K562 (cell line): ENCODE measurements at regions not wholly inside any gene's neighbourhood (a gene's known extent, or its start where the extent isn't known, plus 50 kb on each side); places are given as distances from the start of the nearest gene placed in this dataset.

Experiments
- CHD7 ChIP-seq: fragments of 200-600 bp; sonication (generic); IDR thresholded peaks from one replicate; pipeline ENCODE4 v1.6.1; 2012; ENCODE audit warnings: mild to moderate bottlenecking, low read depth, low read length, inconsistent platforms
- ERF ChIP-seq: fragments of 450-650 bp; formaldehyde crosslinking; IDR thresholded peaks from 2 replicates; pipeline ENCODE4 v1.4.0; 2020; ENCODE audit warnings: mild to moderate bottlenecking, mixed read lengths
- ESRRA ChIP-seq: fragments of 450-650 bp; IDR thresholded peaks from 2 replicates; pipeline ENCODE4 v1.6.1; 2014; ENCODE audit warnings: low read depth, mild to moderate bottlenecking, moderate library complexity, borderline replicate concordance
- KAT7 ChIP-seq: sonication (generic); formaldehyde crosslinking; IDR thresholded peaks from 2 replicates; pipeline ENCODE4 v1.8.0; 2022; ENCODE audit warnings: missing genetic modification reagents, mild to moderate bottlenecking, borderline replicate concordance
- MEIS2 ChIP-seq: fragments of 450-650 bp; IDR thresholded peaks from 2 replicates; pipeline ENCODE4 v1.6.1; 2014; ENCODE audit warnings: mild to moderate bottlenecking; ENCODE audit not compliant: partially characterized antibody
- MITF ChIP-seq: IDR thresholded peaks from 2 replicates; pipeline ENCODE4 v1.6.1; 2014; ENCODE audit warnings: antibody characterized with exemption
- MTA1 ChIP-seq: fragments of 450-650 bp; IDR thresholded peaks from 2 replicates; pipeline ENCODE4 v1.6.1; 2017; ENCODE audit warnings: borderline replicate concordance
- NR2C2 ChIP-seq, 2 experiments: fragments of 200-800 bp in 1 of 2; sonication (Bioruptor generic) in 1 of 2; sonication (generic) in 1 of 2; formaldehyde crosslinking in 1 of 2; IDR thresholded peaks; 2 replicates each; pipeline versions ENCODE4 v1.6.1 to v1.8.0; 2016 to 2022; ENCODE audit warnings: mild to moderate bottlenecking in 1 of 2, missing compliant biosample characterization in 1 of 2, missing genetic modification characterization in 1 of 2, missing genetic modification reagents in 1 of 2
- PHF8 ChIP-seq: fragments of 200-600 bp; sonication (generic); IDR thresholded peaks from 2 replicates; pipeline ENCODE4 v1.6.1; 2012; ENCODE audit warnings: mixed run types, mild to moderate bottlenecking, inconsistent platforms, low read length, moderate library complexity, borderline replicate concordance
- TFAM ChIP-seq: fragments of 250-450 bp; sonication (Bioruptor Pico); conservative IDR thresholded peaks from 2 replicates; pipeline ENCODE4 v1.5.0; 2021; ENCODE audit warnings: mild to moderate bottlenecking, moderate library complexity
- TRIM28 ChIP-seq: fragments of 450-650 bp; IDR thresholded peaks from 2 replicates; pipeline ENCODE4 v1.6.1; 2017
- XRCC4 ChIP-seq: IDR thresholded peaks from one replicate; pipeline ENCODE4 v1.6.1; 2011; ENCODE audit not compliant: insufficient read depth, insufficient read length; ENCODE audit errors: extremely low read depth
- ZBTB34 ChIP-seq: fragments of 250-450 bp; sonication (Bioruptor Pico); IDR thresholded peaks from 2 replicates; pipeline ENCODE4 v1.8.0; 2021; ENCODE audit warnings: mild to moderate bottlenecking, moderate library complexity
- ZNF444 ChIP-seq: fragments of 250-450 bp; sonication (Bioruptor Pico); IDR thresholded peaks from 2 replicates; pipeline ENCODE4 v1.4.0; 2020; ENCODE audit warnings: mild to moderate bottlenecking, moderate library complexity

- TF ChIP-seq MITF: no peak
- TF ChIP-seq XRCC4: no peak
- no peak for TF ChIP-seq ZBTB34 (CRISPR knock-in tag)
- no peak for TF ChIP-seq CHD7
- TF ChIP-seq TFAM (CRISPR knock-in tag): no peak
- no peak for TF ChIP-seq MTA1
- TF ChIP-seq KAT7 (CRISPR knock-in tag): no peak
- TF ChIP-seq ESRRA: peak; percentile 65; the same call in 1 of the 2 replicates
- TF ChIP-seq MEIS2: peak; percentile 32
- TF ChIP-seq TRIM28: no peak
- no peak for TF ChIP-seq PHF8
- no peak for TF ChIP-seq NR2C2 (CRISPR knock-in tag; IDR thresholded peaks at IDR 0.05)
- no peak for TF ChIP-seq NR2C2 (tag; IDR thresholded peaks at IDR 0.05)
- no peak for TF ChIP-seq ZNF444 (CRISPR knock-in tag)
- no peak for TF ChIP-seq ERF (CRISPR knock-in tag)
These were observed 457.1 kb downstream of the TYW1 start (continued) for GRCh38 chr7:67453580-67454380.
